K562 (cell line): ENCODE measurements at regions not wholly inside any gene's neighbourhood (a gene's known extent, or its start where the extent isn't known, plus 50 kb on each side); places are given as distances from the start of the nearest gene placed in this dataset.
"Not testable (repeated sequence)": the region's sequence is repeated elsewhere in the genome, so short reads cannot be mapped to it uniquely, and the experiment has no call there.

ENCODE experiments used
- ATAC-seq: fragments of 200-7000 bp; cut with Tn5 transposase; 3 replicates; pipeline ENCODE4 v1.9.1; 2020; ENCODE audit warnings: moderate library complexity
- BruUV-seq: library from RNA; stranded (reverse); fragments of 400-500 nt; replicated peaks from 2 replicates; lab custom pipeline; 2021; lab: Mats Ljungman, UMichigan
- CTCF ChIA-PET: fragments of 300-600 bp; formaldehyde crosslinking; extraction: SDS; loops from one replicate; lab custom pipeline; 2021; ENCODE audit warnings: low intra/inter-chr PET ratio; lab: Yijun Ruan, JAX
- POLR2A ChIA-PET: fragments of 300-600, 350-650 bp; sonication (Branson Sonifier 250); formaldehyde crosslinking; extraction: SDS; loops from one replicate; lab custom pipeline; 2021; ENCODE audit warnings: antibody characterized with exemption, inconsistent platforms; lab: Yijun Ruan, JAX
- DNase-seq, 4 experiments: peaks; one replicate each; pipeline versions ENCODE4 v3.0.0 to v3.0.0-alpha.2; 2011 to 2018; ENCODE audit warnings: low spot score in 3 of 4, mixed read lengths in 3 of 4; ENCODE audit errors: extremely low read depth in 1 of 4
- FAIRE-seq: peaks from 2 replicates; lab custom pipeline; 2011; peaks lifted over from hg19 to GRCh38; lab: Jason Lieb, UNC
- H2AFZ ChIP-seq: 2 replicates; pipeline ENCODE4 v1.6.0; 2011; ENCODE audit warnings: low read depth, low read length, control low read depth, inconsistent platforms
- H3K27ac ChIP-seq: fragments of 200-600 bp; 3 replicates; pipeline ENCODE4 v1.8.0; 2011; ENCODE audit warnings: low read depth, mild to moderate bottlenecking, control low read depth, inconsistent platforms, low read length, moderate library complexity, mixed read lengths; ENCODE audit errors: extremely low read depth
- H3K27me3 ChIP-seq, 2 experiments: fragments of 300-600 bp in 1 of 2; 2 replicates in 1 of 2; 3 replicates in 1 of 2; pipeline versions ENCODE4 v1.6.0 to v1.8.0; 2011; ENCODE audit warnings: inconsistent platforms in 2 of 2, low read length in 2 of 2, mild to moderate bottlenecking in 1 of 2, mixed read lengths in 1 of 2, moderate library complexity in 1 of 2; ENCODE audit not compliant: control insufficient read depth in 2 of 2, insufficient read depth in 2 of 2
- H3K36me3 ChIP-seq: fragments of 300-600 bp; 3 replicates; pipeline ENCODE4 v1.8.0; 2011; ENCODE audit warnings: mild to moderate bottlenecking, low read length, inconsistent platforms; ENCODE audit not compliant: control insufficient read depth, insufficient read depth
- H3K4me1 ChIP-seq, 2 experiments: fragments of 200-600 bp in 1 of 2; replicated peaks in 1 of 2; 2 replicates in 1 of 2; 3 replicates in 1 of 2; pipeline versions ENCODE4 v1.5.1 to v1.8.0; 2011; ENCODE audit warnings: inconsistent platforms in 2 of 2, low read length in 2 of 2, mild to moderate bottlenecking in 1 of 2, mixed read lengths in 1 of 2, moderate library complexity in 1 of 2; ENCODE audit not compliant: control insufficient read depth in 2 of 2, insufficient read depth in 2 of 2
- H3K4me2 ChIP-seq: 2 replicates; pipeline ENCODE4 v1.6.1; 2011; ENCODE audit warnings: low read length, control low read depth, inconsistent platforms, mixed read lengths; ENCODE audit not compliant: insufficient read depth
- H3K4me3 ChIP-seq: fragments of 200-600 bp; sonication (generic), shearing (Covaris generic); 2 replicates; pipeline ENCODE4 v1.5.1; 2016; ENCODE audit warnings: control low read depth, inconsistent platforms
- H3K79me2 ChIP-seq: fragments of 200-600 bp; 3 replicates; pipeline ENCODE4 v1.8.0; 2011; ENCODE audit warnings: low read length, inconsistent platforms; ENCODE audit not compliant: control insufficient read depth, insufficient read depth
- H3K9ac ChIP-seq, 2 experiments: 2 replicates each; pipeline versions ENCODE4 v1.6.0 to v1.6.1; 2011; ENCODE audit warnings: low read depth in 2 of 2, low read length in 2 of 2, control low read depth in 1 of 2, inconsistent platforms in 1 of 2, mild to moderate bottlenecking in 1 of 2, mixed read lengths in 1 of 2; ENCODE audit not compliant: insufficient read depth in 1 of 2
- H3K9me1 ChIP-seq: one replicate; pipeline ENCODE4 v1.6.0; 2011; ENCODE audit warnings: inconsistent platforms, mild to moderate bottlenecking, low read length, moderate library complexity; ENCODE audit not compliant: control insufficient read depth, insufficient read depth
- H3K9me3 ChIP-seq: replicated peaks from 2 replicates; pipeline ENCODE4 v1.5.1; 2011; ENCODE audit warnings: low read depth, low read length, inconsistent platforms; ENCODE audit not compliant: control insufficient read depth, insufficient read depth
- H4K20me1 ChIP-seq: replicated peaks from 2 replicates; pipeline ENCODE4 v1.6.1; 2011; ENCODE audit warnings: low read length, inconsistent platforms, mixed read lengths; ENCODE audit not compliant: control insufficient read depth, insufficient read depth
- WGBS: fragments of 100-300 bp; shearing (Covaris generic); methylation state at CpG from one replicate; pipeline ENCODE4 v1.1.6; 2016; ENCODE audit warnings: low coverage, mixed read lengths; ENCODE audit not compliant: insufficient coverage; ENCODE audit errors: missing lambda C conversion rate; 5-methylcytosine and 5-hydroxymethylcytosine counted together
- in situ Hi-C: fragments of 300-500 bp; cut with MboI; formaldehyde crosslinking; loops from 4 replicates; pipeline ENCODE4 v1.15.0; 2018; ENCODE audit warnings: inconsistent platforms, mixed read lengths
- intact Hi-C: fragments of 100-400 bp; cut with micrococcal nuclease; formaldehyde crosslinking; loops from 2 replicates; pipeline ENCODE4 v1.14.2; 2022
- TF ChIP-seq, protein P1 (sequence below), 2 experiments: fragments of 450-650 bp; IDR thresholded peaks; 2 replicates each; pipeline ENCODE4 v1.6.1; 2018; ENCODE audit warnings: mild to moderate bottlenecking in 2 of 2, low read depth in 1 of 2; ENCODE audit not compliant: partially characterized antibody in 2 of 2

DNA sequence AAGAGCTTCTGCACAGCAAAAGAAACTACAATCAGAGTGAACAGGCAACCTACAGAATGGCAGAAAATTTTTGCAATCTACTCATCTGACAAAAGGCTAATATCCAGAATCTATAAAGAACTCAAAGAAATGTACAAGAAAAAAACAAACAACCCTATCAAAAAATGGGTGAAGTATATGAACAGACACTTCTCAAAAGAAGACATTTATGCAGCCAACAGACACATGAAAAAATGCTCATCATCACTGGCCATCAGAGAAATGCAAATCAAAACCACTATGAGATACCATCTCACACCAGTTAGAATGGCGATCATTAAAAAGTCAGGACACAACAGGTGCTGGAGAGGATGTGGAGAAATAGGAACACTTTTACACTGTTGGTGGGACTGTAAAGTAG, 124.9 kb upstream of the NR2F2 start:
- CTCF ChIA-PET, BruUV-seq: not testable (repeated sequence)
- TF ChIP-seq, protein P1, sequence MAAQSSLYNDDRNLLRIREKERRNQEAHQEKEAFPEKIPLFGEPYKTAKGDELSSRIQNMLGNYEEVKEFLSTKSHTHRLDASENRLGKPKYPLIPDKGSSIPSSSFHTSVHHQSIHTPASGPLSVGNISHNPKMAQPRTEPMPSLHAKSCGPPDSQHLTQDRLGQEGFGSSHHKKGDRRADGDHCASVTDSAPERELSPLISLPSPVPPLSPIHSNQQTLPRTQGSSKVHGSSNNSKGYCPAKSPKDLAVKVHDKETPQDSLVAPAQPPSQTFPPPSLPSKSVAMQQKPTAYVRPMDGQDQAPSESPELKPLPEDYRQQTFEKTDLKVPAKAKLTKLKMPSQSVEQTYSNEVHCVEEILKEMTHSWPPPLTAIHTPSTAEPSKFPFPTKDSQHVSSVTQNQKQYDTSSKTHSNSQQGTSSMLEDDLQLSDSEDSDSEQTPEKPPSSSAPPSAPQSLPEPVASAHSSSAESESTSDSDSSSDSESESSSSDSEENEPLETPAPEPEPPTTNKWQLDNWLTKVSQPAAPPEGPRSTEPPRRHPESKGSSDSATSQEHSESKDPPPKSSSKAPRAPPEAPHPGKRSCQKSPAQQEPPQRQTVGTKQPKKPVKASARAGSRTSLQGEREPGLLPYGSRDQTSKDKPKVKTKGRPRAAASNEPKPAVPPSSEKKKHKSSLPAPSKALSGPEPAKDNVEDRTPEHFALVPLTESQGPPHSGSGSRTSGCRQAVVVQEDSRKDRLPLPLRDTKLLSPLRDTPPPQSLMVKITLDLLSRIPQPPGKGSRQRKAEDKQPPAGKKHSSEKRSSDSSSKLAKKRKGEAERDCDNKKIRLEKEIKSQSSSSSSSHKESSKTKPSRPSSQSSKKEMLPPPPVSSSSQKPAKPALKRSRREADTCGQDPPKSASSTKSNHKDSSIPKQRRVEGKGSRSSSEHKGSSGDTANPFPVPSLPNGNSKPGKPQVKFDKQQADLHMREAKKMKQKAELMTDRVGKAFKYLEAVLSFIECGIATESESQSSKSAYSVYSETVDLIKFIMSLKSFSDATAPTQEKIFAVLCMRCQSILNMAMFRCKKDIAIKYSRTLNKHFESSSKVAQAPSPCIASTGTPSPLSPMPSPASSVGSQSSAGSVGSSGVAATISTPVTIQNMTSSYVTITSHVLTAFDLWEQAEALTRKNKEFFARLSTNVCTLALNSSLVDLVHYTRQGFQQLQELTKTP (IDR thresholded peaks at IDR 0.05; ENCODE audit: low read depth in 1 of 2, partially characterized antibody in 2 of 2) = peak in 1 of 2 experiments; percentile 98

More for the DNA sequence above, 124.9 kb upstream of the NR2F2 start:
- H3K79me2 ChIP-seq, H3K4me1 ChIP-seq, H3K4me2 ChIP-seq, H3K27ac ChIP-seq, in situ Hi-C loops, FAIRE-seq, POLR2A ChIA-PET, H3K9ac ChIP-seq, ATAC-seq, H3K9me1 ChIP-seq, DNase-seq, H3K9me3 ChIP-seq, H3K27me3 ChIP-seq, H3K36me3 ChIP-seq, H4K20me1 ChIP-seq, H2AFZ ChIP-seq, intact Hi-C loops, H3K4me3 ChIP-seq: not testable (repeated sequence)
- WGBS = no CpG with 5 or more reads among the region's 1 CpG
